ENCODE measurements at regions not wholly inside any gene's neighbourhood (a gene's known extent, or its start where the extent isn't known, plus 50 kb on each side); places are given as distances from the start of the nearest gene placed in this dataset.

DNA sequence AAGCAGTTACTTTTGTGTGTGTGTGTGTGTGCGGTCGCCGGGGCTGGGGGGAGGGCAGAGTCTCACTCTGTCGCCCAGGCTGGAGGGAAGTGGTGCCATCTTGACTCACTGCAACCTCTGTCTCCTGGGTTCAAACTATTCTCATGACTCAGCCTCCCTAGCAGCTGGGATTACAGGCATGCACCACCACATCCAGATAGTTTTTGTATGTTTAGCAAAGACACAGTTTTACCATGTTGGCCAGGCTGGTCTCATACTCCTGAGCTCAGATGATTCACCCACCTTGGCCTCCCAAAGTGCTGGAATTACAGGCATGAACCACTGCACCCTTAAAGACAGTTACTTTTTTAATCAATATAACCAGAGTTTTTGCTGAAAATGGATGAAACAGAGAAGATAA, 207.0 kb downstream of the PTPRC start:
- Histone ChIP-seq H3K9me3 (no peaks in the 10 kb centered on the region), H3K27ac (replicated peaks in 1 of 4) (no peak overlapping the region), H3K36me3 (peaks cover 0 to 9% (median 0%) of the 10 kb centered on the region in 4 donors), H3K4me1 (no peaks in the 10 kb centered on the region), H3K4me3 (no peak overlapping the region), H3K27me3 (no peaks in the 10 kb centered on the region)
- TF ChIP-seq, protein P1, sequence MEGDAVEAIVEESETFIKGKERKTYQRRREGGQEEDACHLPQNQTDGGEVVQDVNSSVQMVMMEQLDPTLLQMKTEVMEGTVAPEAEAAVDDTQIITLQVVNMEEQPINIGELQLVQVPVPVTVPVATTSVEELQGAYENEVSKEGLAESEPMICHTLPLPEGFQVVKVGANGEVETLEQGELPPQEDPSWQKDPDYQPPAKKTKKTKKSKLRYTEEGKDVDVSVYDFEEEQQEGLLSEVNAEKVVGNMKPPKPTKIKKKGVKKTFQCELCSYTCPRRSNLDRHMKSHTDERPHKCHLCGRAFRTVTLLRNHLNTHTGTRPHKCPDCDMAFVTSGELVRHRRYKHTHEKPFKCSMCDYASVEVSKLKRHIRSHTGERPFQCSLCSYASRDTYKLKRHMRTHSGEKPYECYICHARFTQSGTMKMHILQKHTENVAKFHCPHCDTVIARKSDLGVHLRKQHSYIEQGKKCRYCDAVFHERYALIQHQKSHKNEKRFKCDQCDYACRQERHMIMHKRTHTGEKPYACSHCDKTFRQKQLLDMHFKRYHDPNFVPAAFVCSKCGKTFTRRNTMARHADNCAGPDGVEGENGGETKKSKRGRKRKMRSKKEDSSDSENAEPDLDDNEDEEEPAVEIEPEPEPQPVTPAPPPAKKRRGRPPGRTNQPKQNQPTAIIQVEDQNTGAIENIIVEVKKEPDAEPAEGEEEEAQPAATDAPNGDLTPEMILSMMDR (IDR thresholded peaks at IDR 0.05): no peak
- intact Hi-C loops (cut with DNase I): no loop called here
- 78% methylated on average over 4 of the region's 4 CpGs for WGBS
- DNase-seq (ENCODE audit: extremely low spot score): no peak

DNA sequence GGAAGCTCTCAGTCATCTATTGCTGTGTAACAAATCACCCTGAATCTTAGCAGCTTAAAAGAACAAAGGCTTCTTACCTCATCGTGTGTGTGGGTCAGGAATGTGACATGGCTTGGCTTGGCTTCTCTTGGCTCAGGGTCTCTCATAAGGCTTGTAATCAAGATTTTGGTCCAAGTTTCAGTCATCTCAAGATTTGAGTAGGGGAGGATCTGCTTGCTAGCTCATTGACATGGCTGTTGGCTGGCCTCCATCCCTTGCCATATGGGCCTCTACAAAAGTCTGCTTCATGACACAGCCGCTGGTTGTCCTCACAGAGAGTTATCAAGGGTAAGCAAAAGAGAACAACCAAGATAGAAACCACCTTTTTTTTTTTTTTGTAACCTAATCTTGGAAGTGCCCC, 207.7 kb downstream of the PTPRC start:
- TF ChIP-seq EP300 (IDR thresholded peaks at IDR 0.05) (no peak), POLR2A (IDR thresholded peaks at IDR 0.05; ENCODE audit: low read depth) (no peak), POLR2AphosphoS5 (IDR thresholded peaks at IDR 0.05) (no peak)
- TF ChIP-seq, protein P1 (IDR thresholded peaks at IDR 0.05): no peak
- intact Hi-C loops (cut with DNase I): no loop called here
- peaks cover 0 to 9% (median 0%) of the 10 kb centered on the region in 4 donors for H3K36me3 ChIP-seq
- H3K27me3 ChIP-seq: no peaks in the 10 kb centered on the region
- no peaks in the 10 kb centered on the region for H3K4me1 ChIP-seq
- no peak for DNase-seq (ENCODE audit: extremely low spot score)
- no peaks in the 10 kb centered on the region for H3K9me3 ChIP-seq
- no peak overlapping the region for H3K4me3 ChIP-seq
- 81% methylated on average over 2 of the region's 2 CpGs for WGBS
- no peak overlapping the region for H3K27ac ChIP-seq (replicated peaks in 1 of 4)

DNA sequence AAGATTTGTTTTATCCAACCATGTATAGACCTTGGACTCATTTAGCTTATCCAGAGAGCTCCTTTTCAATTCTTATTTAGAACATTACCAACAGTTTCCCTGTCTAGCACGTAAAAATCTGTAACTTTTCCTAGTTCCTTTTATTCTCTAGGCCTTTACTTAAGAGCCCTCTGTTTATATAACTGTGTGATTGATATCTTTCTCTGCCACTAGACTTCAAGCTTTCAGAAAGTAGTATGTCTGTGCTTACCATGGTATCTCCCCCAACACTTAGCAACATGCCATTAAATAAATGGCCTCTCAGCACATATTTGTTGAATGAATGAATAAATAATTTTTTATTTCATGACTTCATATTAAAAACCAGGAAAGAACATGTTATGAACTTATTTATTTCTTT, 209.4 kb downstream of the PTPRC start:
- Histone ChIP-seq H3K27ac (replicated peaks in 1 of 4) (no peak overlapping the region), H3K9me3 (no peaks in the 10 kb centered on the region), H3K4me1 (no peaks in the 10 kb centered on the region), H3K36me3 (peaks cover 0 to 9% (median 0%) of the 10 kb centered on the region in 4 donors), H3K4me3 (no peak overlapping the region), H3K27me3 (no peaks in the 10 kb centered on the region)
- no peak for DNase-seq (ENCODE audit: extremely low spot score)
- TF ChIP-seq, protein P1 (IDR thresholded peaks at IDR 0.05): no peak
- TF ChIP-seq POLR2AphosphoS5 (IDR thresholded peaks at IDR 0.05) (no peak), EP300 (IDR thresholded peaks at IDR 0.05) (no peak), POLR2A (IDR thresholded peaks at IDR 0.05; ENCODE audit: low read depth) (no peak)
- WGBS: 92% methylated on average over 1 of the region's 1 CpG
- intact Hi-C loops (cut with DNase I): no loop called here

DNA sequence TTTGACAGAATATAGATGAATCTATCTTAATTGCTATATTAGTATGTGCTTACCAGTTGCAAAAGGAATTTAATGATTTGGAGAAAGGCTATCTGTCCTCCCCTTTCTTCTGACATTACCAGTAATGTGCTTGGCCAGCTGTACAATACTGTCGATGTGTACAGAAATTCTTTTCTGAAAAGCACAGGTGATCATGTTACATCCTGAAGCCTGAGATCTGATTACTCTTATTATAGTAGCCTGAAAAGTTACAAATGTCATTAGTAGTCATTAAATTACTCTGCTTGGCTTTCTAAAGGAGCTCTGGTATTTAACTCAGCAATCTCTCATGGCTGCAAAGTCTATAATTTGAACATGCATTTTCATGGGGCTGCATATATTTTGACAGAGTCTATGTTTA, 209.8 kb downstream of the PTPRC start:
- no peak overlapping the region for H3K4me3 ChIP-seq
- no peaks in the 10 kb centered on the region for H3K27me3 ChIP-seq
- no peaks in the 10 kb centered on the region for H3K4me1 ChIP-seq
- intact Hi-C loops (cut with DNase I): no loop called here
- no peak overlapping the region for H3K27ac ChIP-seq (replicated peaks in 1 of 4)
- TF ChIP-seq, protein P1 (IDR thresholded peaks at IDR 0.05): no peak
- TF ChIP-seq POLR2AphosphoS5 (IDR thresholded peaks at IDR 0.05) (no peak), POLR2A (IDR thresholded peaks at IDR 0.05; ENCODE audit: low read depth) (no peak), EP300 (IDR thresholded peaks at IDR 0.05) (no peak)
- H3K9me3 ChIP-seq: no peaks in the 10 kb centered on the region
- WGBS: 68% methylated on average over 1 of the region's 1 CpG
- DNase-seq (ENCODE audit: extremely low spot score): no peak
- peaks cover 0 to 9% (median 0%) of the 10 kb centered on the region in 4 donors for H3K36me3 ChIP-seq

DNA sequence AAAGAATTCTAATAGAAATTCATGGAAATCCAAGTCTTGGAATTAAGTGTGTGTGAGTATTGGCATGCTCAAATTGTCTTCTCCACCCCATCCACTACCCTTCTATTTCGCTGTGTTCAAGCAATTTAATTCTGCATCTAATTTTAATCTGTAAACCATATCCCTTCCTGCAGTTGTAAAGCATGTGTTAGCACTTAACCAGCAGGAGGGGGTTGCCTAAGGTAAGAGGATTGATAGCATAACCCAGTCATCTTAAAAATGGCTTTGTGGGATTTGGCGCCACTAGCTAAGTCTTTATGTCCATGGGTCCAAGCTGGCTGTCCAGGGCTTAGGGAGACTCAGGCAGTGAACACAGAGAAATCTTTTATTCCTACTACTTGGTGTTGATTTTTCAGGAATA, 210.3 kb downstream of the PTPRC start:
- no peak overlapping the region for H3K4me3 ChIP-seq
- H3K27me3 ChIP-seq: no peaks in the 10 kb centered on the region
- H3K9me3 ChIP-seq: no peaks in the 10 kb centered on the region
- H3K4me1 ChIP-seq: no peaks in the 10 kb centered on the region
- H3K27ac ChIP-seq (replicated peaks in 1 of 4): no peak overlapping the region
- DNase-seq (ENCODE audit: extremely low spot score): no peak
- peaks cover 0 to 9% (median 0%) of the 10 kb centered on the region in 4 donors for H3K36me3 ChIP-seq
- intact Hi-C loops (cut with DNase I): no loop called here
- no peak for TF ChIP-seq POLR2A (IDR thresholded peaks at IDR 0.05; ENCODE audit: low read depth)
- TF ChIP-seq, protein P1 (IDR thresholded peaks at IDR 0.05): no peak
- no peak for TF ChIP-seq EP300 (IDR thresholded peaks at IDR 0.05)
- TF ChIP-seq POLR2AphosphoS5 (IDR thresholded peaks at IDR 0.05): no peak
- 93% methylated on average over 2 of the region's 2 CpGs for WGBS
